HEK293 (cell line): ENCODE measurements at regions not wholly inside any gene's neighbourhood (a gene's known extent, or its start where the extent isn't known, plus 50 kb on each side); places are given as distances from the start of the nearest gene placed in this dataset.

Experiments
- KLF16 ChIP-seq: fragments of 450-650 bp; formaldehyde crosslinking; IDR thresholded peaks from 2 replicates; pipeline ENCODE4 v1.5.1; 2017; ENCODE audit warnings: missing biosample characterization, missing genetic modification characterization
- PRDM2 ChIP-seq: fragments of 450-650 bp; formaldehyde crosslinking; IDR thresholded peaks from 2 replicates; pipeline ENCODE4 v1.5.1; 2016; ENCODE audit warnings: missing biosample characterization, missing genetic modification characterization, borderline replicate concordance
- WT1 ChIP-seq: fragments of 450-650 bp; formaldehyde crosslinking; IDR thresholded peaks from 2 replicates; pipeline ENCODE4 v1.5.1; 2016; ENCODE audit warnings: missing biosample characterization, missing genetic modification characterization
- ZNF24 ChIP-seq: fragments of 450-650 bp; formaldehyde crosslinking; IDR thresholded peaks from 2 replicates; pipeline ENCODE4 v1.5.1; 2016; ENCODE audit warnings: missing biosample characterization, missing genetic modification characterization
- ZNF280D ChIP-seq: fragments of 450-650 bp; formaldehyde crosslinking; IDR thresholded peaks from 2 replicates; pipeline ENCODE4 v1.5.1; 2016; ENCODE audit warnings: missing biosample characterization, missing genetic modification characterization
- ZNF311 ChIP-seq: fragments of 450-650 bp; formaldehyde crosslinking; IDR thresholded peaks from 2 replicates; pipeline ENCODE4 v1.5.1; 2017; ENCODE audit warnings: missing biosample characterization, missing genetic modification characterization, borderline replicate concordance
- ZNF324 ChIP-seq: fragments of 450-650 bp; formaldehyde crosslinking; IDR thresholded peaks from 2 replicates; pipeline ENCODE4 v1.5.1; 2016; ENCODE audit warnings: missing biosample characterization, missing genetic modification characterization
- ZNF362 ChIP-seq: fragments of 450-650 bp; formaldehyde crosslinking; IDR thresholded peaks from 2 replicates; pipeline ENCODE4 v1.5.1; 2016; ENCODE audit warnings: missing biosample characterization, missing genetic modification characterization
- ZNF580 ChIP-seq: fragments of 450-650 bp; formaldehyde crosslinking; IDR thresholded peaks from 2 replicates; pipeline ENCODE4 v1.5.1; 2016; ENCODE audit warnings: missing biosample characterization, missing genetic modification characterization
- ZNF621 ChIP-seq: fragments of 450-650 bp; formaldehyde crosslinking; IDR thresholded peaks from 2 replicates; pipeline ENCODE4 v1.5.1; 2017; ENCODE audit warnings: missing biosample characterization, missing genetic modification characterization

GRCh38 chr2:42864641-42865280 lies 72.4 kb upstream of the HAAO start:
- TF ChIP-seq ZNF24 (tag by site-specific recombination) = no peak
- TF ChIP-seq ZNF621 (tag by site-specific recombination) = no peak
- no peak for TF ChIP-seq ZNF580 (tag by site-specific recombination)
- no peak for TF ChIP-seq WT1 (tag by site-specific recombination)
- no peak for TF ChIP-seq ZNF324
- no peak for TF ChIP-seq ZNF362 (tag by site-specific recombination)
- no peak for TF ChIP-seq ZNF280D (tag by site-specific recombination)
- no peak for TF ChIP-seq KLF16 (tag by site-specific recombination)
- no peak for TF ChIP-seq PRDM2
- no peak for TF ChIP-seq ZNF311 (tag by site-specific recombination)
